Stomach (tissue), 4 donors: ENCODE measurements at regions not wholly inside any gene's neighbourhood (a gene's known extent, or its start where the extent isn't known, plus 50 kb on each side); places are given as distances from the start of the nearest gene placed in this dataset.

Source experiments
- POLR2A ChIP-seq, 4 donors: fragments of 450-650 bp; IDR thresholded peaks; one replicate each; pipeline ENCODE4 v1.6.1; 2016; ENCODE audit warnings: antibody characterized with exemption in 4 of 4, control low read depth in 2 of 4, mild to moderate bottlenecking in 1 of 4, moderate library complexity in 1 of 4
- POLR2AphosphoS5 ChIP-seq, 3 donors: sonication (generic); formaldehyde crosslinking; IDR thresholded peaks; one replicate each; pipeline ENCODE4 v1.6.1; 2016; ENCODE audit warnings: antibody characterized with exemption in 3 of 3

- no peak for TF ChIP-seq POLR2A (IDR thresholded peaks at IDR 0.05)
- no peak for TF ChIP-seq POLR2AphosphoS5 (IDR thresholded peaks at IDR 0.05)
Observed at GRCh38 chr2:78532762-78533379, 492.6 kb upstream of the REG3G start.
